ENCODE measurements at regions not wholly inside any gene's neighbourhood (a gene's known extent, or its start where the extent isn't known, plus 50 kb on each side); places are given as distances from the start of the nearest gene placed in this dataset.

GRCh38 chr7:138208864-138209263 is 132.6 kb downstream of the AKR1D1 start:
- TF ChIP-seq CTCF (conservative IDR thresholded peaks at IDR 0.05; ENCODE audit: low read depth, low read length): no peak
- TF ChIP-seq NFE2L2 (IDR thresholded peaks at IDR 0.05; ENCODE audit: low read depth, low read length): no peak
- TF ChIP-seq FOS (IDR thresholded peaks at IDR 0.05; ENCODE audit: low read depth, low read length): no peak
- no peak for TF ChIP-seq MAFK (IDR thresholded peaks at IDR 0.05; ENCODE audit: low read depth, low read length)
- no peak for TF ChIP-seq ELK1 (IDR thresholded peaks at IDR 0.05; ENCODE audit: borderline replicate concordance, low read depth, low read length)
- no peak for TF ChIP-seq POLR2A (IDR thresholded peaks at IDR 0.05; ENCODE audit: low read depth, low read length)
- no peak for TF ChIP-seq CHD1 (IDR thresholded peaks at IDR 0.05; ENCODE audit: low read depth, low read length)
- TF ChIP-seq RCOR1 (IDR thresholded peaks at IDR 0.05; ENCODE audit: insufficient replicate concordance, low read length): no peak
- TF ChIP-seq MXI1 (IDR thresholded peaks at IDR 0.05; ENCODE audit: borderline replicate concordance, low read depth, low read length): no peak

Measured in IMR-90 (cell line).